IPS DF 19.7 (cell line): ENCODE measurements at regions not wholly inside any gene's neighbourhood (a gene's known extent, or its start where the extent isn't known, plus 50 kb on each side); places are given as distances from the start of the nearest gene placed in this dataset.

Experiments
- DNase-seq: peaks from one replicate; pipeline ENCODE4 v3.0.0-alpha.2; 2013; ENCODE audit warnings: low read depth, low spot score

GRCh38 chr14:100638211-100638855 is 51.1 kb upstream of the BEGAIN start:
- DNase-seq, result no peak

- no peak for DNase-seq
These were observed 52.1 kb upstream of the BEGAIN start for GRCh38 chr14:100639280-100639679.

DNA sequence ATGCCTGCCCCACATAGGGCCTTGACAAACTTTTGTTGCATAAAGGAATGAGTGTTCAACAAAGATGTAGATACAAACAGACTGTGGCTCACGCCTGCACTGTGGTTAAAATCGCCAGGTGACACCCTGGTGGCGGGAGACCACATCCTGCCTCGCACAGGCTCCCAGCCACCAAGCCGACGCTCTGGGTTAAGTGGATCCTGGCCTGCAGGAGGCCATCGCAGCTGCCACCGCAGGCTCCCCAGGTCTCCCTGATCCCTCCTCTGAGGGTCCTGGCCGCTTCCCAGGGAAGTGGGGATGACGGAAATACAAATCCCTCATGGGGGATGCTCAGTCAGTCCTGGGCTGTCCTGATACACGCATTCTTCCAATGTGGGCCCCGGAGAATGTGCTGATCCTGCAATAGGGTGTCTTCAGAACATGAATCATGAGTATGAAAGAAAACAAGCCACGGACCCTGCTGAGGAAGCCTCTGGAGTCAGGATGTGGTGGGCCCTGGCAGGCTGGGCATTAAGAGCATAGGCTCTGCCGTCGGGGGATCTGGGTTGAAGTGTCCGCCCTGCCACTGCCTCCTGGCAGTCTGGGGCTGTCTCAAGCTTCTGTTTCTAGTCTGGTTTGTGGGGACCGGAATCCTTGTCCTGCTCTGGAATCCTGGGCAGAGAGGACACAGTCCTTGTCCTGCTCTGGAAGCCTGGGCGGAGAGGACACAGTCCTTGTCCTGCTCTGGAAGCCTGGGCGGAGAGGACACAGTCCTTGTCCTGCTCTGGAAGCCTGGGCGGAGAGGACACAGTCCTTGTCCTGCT is 53.5 kb upstream of the BEGAIN start:
- no peak for DNase-seq

DNA sequence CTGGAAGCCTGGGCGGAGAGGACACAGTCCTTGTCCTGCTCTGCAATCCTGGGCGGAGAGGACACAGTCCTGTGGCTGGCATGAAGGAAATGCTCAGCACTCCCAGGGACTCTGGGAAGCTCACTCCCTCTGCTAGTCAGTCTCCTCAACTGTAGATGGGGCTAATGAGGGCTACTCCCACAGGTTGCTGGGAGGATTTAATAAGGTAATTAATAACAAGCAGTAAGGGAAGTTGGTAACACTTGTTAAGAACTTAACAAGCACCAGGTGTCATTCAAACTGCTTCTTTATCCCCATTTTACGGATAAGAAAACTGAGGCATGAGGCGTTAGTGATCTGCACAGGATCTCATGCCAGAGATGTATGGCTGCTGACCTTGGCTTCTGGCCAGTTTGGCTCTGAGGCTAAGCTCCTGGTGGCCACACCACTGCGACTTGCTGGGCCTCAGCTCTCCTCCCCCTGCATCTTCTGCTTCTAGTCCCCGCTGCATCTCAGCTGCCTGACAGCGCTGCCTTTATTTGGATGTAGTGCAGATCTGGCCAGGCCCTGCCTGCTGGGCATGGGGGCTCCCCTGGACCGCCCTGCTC is 54.1 kb upstream of the BEGAIN start:
- no peak for DNase-seq

DNA sequence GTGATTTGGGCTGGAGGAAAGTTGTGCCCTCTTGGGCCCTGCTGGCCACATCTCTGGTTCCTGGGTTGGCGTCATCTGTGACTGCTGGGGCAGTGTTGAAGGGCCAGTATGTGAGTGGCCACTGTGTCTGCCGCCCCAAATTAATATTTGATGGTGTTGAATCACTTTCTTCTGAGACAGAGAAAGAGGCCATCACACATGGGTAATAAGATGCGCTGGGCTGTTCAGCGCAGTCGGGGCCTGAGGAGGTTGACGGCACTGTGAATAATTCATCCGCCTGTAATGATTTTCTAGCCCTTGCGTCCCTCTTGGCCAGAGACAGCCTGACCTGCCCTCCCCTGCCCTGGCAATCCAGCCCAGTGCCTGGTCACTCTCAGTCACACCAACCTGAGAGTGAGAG is 56.2 kb upstream of the BEGAIN start:
- no peak for DNase-seq

- DNase-seq, result no peak
These were observed 57.2 kb upstream of the BEGAIN start for GRCh38 chr14:100644383-100644782.

DNA sequence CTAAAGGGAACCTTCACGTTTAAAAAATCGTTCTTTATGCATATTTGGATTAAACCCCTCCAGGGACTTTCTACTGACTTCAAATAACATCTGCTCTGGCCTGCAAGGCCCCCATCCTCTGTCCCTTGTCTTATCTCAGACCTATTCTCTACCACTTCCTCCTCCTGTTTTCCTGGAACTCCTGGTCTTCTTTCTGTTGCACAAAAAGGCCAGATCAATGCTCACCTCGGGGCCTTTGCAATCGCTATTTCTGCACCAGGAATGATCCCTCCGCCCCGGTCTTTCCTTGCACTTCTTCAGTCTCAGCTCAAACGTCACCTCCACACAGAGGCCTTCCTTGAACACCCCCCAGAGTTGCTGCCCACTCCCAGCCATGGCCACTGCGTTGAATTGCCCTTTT is 57.6 kb upstream of the BEGAIN start:
- no peak for DNase-seq

DNA sequence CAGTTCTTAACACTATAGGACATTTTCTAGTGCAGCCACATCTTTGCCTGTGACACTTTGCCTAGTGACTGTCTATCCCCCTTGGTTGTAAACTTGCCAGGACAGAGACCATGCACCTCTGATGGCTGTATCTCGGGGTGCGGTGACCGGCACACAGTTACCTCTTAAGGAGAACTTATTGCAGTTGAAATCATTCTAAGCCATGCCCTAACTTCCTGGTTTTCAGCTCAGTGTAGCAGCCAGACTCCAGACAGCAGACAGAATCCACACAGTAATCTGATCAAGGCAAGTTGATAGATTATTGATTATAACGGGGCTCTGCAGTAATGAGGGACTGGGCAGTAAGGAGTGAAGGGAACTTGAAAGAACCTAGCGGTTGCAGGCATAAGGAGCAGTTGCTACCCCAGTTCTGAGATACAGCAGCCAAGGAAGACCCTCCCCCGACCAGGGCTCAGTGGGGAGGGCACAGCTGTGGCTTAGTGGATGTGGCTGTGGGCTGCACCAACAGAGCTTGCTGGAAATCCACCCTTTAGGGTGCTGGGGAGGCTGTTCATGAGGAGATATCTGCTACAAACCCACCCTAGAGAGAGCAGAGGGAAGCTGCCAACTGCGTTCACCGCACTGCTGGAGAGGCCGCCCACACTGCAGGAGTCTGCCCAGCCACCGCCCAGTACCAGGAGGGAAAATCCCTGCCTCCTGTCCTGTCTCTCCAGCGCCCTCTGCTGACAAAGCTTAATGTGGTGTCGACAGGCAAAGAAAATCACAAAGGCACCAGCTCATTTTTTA is 58.2 kb upstream of the BEGAIN start:
- peak; percentile 57 for DNase-seq

DNA sequence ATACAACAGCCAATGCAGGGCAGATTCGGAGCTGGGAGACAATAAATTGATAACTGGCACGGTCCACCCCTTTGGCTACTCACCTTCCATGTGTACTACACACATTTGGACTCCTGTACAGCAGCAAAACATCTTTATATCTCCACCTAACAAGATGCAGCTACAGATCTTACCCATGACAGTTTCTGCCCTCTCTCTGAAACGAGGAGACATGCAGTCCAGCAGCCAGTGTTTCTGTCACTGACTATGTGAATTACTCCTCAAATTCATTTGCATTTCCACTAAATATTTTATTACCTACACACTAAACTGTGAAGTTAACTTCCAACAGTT is 58.7 kb upstream of the BEGAIN start:
- no peak for DNase-seq

GRCh38 chr14:100648474-100649172 is 61.4 kb upstream of the BEGAIN start:
- no peak for DNase-seq

DNA sequence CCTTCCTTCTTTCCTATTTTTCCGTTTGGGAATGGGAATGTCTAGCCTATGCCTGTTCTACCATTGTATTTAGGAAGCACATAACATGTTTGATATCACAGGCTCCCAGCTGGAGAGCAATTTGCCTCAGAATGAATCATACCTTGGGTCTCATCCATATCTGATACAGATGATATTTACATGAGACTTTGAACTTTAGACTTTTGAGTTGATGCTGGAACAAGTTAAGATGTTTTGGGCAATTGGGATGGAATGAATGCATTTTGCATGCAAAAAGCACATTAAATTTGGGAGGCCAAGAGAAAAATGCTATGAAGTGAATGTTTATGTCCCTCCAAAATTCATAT is 61.9 kb upstream of the BEGAIN start:
- no peak for DNase-seq

GRCh38 chr14:100651999-100652508 is 64.8 kb upstream of the BEGAIN start:
- no peak for DNase-seq

- DNase-seq, result no peak
These were observed 65.5 kb upstream of the BEGAIN start for GRCh38 chr14:100652744-100653143.

GRCh38 chr14:100653409-100653808 is 66.2 kb upstream of the BEGAIN start:
- no peak for DNase-seq

- DNase-seq, result no peak
These were observed 67.0 kb upstream of the BEGAIN start for GRCh38 chr14:100654025-100654813.

GRCh38 chr14:100654814-100655740 is 67.9 kb upstream of the BEGAIN start:
- no peak for DNase-seq

GRCh38 chr14:100655741-100656085 is 68.5 kb upstream of the BEGAIN start:
- no peak for DNase-seq

- DNase-seq, result no peak
These were observed 69.7 kb upstream of the DLK1 start for GRCh38 chr14:100656996-100657395.

GRCh38 chr14:100657780-100658179 is 68.9 kb upstream of the DLK1 start:
- DNase-seq, result no peak
